Uterus (tissue), 3 donors: ENCODE measurements at regions not wholly inside any gene's neighbourhood (a gene's known extent, or its start where the extent isn't known, plus 50 kb on each side); places are given as distances from the start of the nearest gene placed in this dataset.

Experiments
- DNase-seq, 2 donors: peaks; one replicate each; pipeline ENCODE4 v3.0.0-alpha.2; 2019 to 2020
- H3K27ac ChIP-seq, 2 donors: fragments of 200-600 bp; sonication (generic); 1 replicate in 1 of 2; 2 replicates in 1 of 2; pipeline ENCODE4 v1.5.1; 2016 to 2018
- H3K27me3 ChIP-seq, 2 donors: fragments of 200-600 bp; sonication (generic); one replicate each; pipeline ENCODE4 v1.5.1; 2018 to 2019; ENCODE audit warnings: control low read depth in 1 of 2
- H3K36me3 ChIP-seq, 2 donors: fragments of 200-600 bp; sonication (generic); one replicate each; pipeline ENCODE4 v1.5.1; 2019; ENCODE audit warnings: control low read depth in 1 of 2
- H3K4me1 ChIP-seq, 2 donors: fragments of 200-600 bp; sonication (generic); one replicate each; pipeline ENCODE4 v1.5.1; 2018 to 2019; ENCODE audit warnings: control low read depth in 1 of 2
- H3K4me3 ChIP-seq, 2 donors: fragments of 200-600 bp; sonication (generic); 1 replicate in 1 of 2; 2 replicates in 1 of 2; pipeline ENCODE4 v1.5.1; 2018 to 2019; ENCODE audit warnings: mild to moderate bottlenecking in 1 of 2
- H3K9me3 ChIP-seq, 2 donors: fragments of 200-600 bp; sonication (generic); one replicate each; pipeline ENCODE4 v1.5.1; 2019; ENCODE audit warnings: control low read depth in 1 of 2
- POLR2A ChIP-seq, 2 donors: fragments of 450-650 bp; IDR thresholded peaks; one replicate each; pipeline ENCODE4 v1.6.1; 2016; ENCODE audit warnings: antibody characterized with exemption in 2 of 2, mild to moderate bottlenecking in 1 of 2, moderate library complexity in 1 of 2
- intact Hi-C: fragments of 100-400 bp; cut with DNase I; formaldehyde crosslinking; loops from one replicate; pipeline ENCODE4 v1.15.1; 2023; ENCODE audit warnings: low total_unique reads
- TF ChIP-seq, protein P1 (sequence below), 4 experiments: fragments of 200-600 bp in 2 of 4; fragments of 450-650 bp in 2 of 4; sonication (generic) in 2 of 4; IDR thresholded peaks; one replicate each; pipeline ENCODE4 v1.5.1; 2016 to 2019; ENCODE audit warnings: antibody characterized with exemption in 4 of 4, mild to moderate bottlenecking in 2 of 4, moderate library complexity in 1 of 4
- donor health status: DM: yes; HTN: yes; CAD: no.

DNA sequence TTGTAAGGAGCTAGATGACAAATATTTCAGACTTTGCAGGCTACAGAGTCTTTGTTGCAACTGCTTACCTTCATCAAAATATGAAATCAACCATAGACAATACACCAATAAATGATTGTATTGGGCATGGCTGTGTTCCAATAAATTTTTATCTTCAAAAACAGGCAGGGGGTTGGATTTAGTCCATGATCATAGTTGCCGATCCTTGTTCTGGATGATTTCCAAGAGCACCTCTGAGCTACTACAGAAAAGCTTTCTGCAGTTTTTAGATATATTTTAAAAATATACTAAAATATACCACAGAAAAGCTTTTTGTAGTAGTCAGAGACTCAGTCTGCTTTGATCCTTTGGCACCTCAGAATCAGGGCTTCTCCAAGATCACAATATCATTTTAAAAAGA lies 145.0 kb downstream of the HTR1B start:
- no peaks in the 10 kb centered on the region for H3K9me3 ChIP-seq
- H3K4me1 ChIP-seq: no peaks in the 10 kb centered on the region
- H3K36me3 ChIP-seq: no peaks in the 10 kb centered on the region
- no peaks in the 10 kb centered on the region for H3K27me3 ChIP-seq
- intact Hi-C loops: no loop called here
- H3K4me3 ChIP-seq: no peak overlapping the region
- TF ChIP-seq POLR2A (IDR thresholded peaks at IDR 0.05): no peak
- TF ChIP-seq, protein P1, sequence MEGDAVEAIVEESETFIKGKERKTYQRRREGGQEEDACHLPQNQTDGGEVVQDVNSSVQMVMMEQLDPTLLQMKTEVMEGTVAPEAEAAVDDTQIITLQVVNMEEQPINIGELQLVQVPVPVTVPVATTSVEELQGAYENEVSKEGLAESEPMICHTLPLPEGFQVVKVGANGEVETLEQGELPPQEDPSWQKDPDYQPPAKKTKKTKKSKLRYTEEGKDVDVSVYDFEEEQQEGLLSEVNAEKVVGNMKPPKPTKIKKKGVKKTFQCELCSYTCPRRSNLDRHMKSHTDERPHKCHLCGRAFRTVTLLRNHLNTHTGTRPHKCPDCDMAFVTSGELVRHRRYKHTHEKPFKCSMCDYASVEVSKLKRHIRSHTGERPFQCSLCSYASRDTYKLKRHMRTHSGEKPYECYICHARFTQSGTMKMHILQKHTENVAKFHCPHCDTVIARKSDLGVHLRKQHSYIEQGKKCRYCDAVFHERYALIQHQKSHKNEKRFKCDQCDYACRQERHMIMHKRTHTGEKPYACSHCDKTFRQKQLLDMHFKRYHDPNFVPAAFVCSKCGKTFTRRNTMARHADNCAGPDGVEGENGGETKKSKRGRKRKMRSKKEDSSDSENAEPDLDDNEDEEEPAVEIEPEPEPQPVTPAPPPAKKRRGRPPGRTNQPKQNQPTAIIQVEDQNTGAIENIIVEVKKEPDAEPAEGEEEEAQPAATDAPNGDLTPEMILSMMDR (IDR thresholded peaks at IDR 0.05): no peak
- DNase-seq: no peak
- H3K27ac ChIP-seq: no peak overlapping the region

DNA sequence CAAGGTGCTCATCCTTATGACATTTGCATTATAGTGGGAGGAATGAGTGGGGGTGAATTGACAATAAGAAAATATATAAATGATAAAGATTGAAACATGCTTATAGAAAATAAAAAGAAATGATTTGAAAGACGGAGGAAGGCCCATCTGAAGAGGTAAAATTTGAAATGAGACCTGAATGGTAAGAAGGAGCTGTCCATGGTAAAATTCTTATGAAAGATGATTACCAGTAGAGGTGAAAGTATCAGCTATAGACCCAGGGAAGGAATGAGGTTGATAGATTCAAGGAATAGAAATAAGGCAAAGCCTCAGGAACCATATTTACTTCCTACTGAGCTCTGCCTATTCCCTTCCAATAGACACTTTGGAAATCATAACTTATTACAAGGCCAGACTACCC lies 149.7 kb downstream of the HTR1B start:
- no peak for DNase-seq
- Histone ChIP-seq H3K27me3 (no peaks in the 10 kb centered on the region), H3K4me3 (no peak overlapping the region), H3K36me3 (no peaks in the 10 kb centered on the region), H3K27ac (no peak overlapping the region), H3K4me1 (no peaks in the 10 kb centered on the region), H3K9me3 (no peaks in the 10 kb centered on the region)
- intact Hi-C loops: no loop called here
- TF ChIP-seq POLR2A (IDR thresholded peaks at IDR 0.05): no peak
- TF ChIP-seq, protein P1 (IDR thresholded peaks at IDR 0.05): no peak

GRCh38 chr6:77299931-77300330 lies 163.4 kb downstream of the HTR1B start:
- no peak for DNase-seq
- intact Hi-C loops: no loop called here

DNA sequence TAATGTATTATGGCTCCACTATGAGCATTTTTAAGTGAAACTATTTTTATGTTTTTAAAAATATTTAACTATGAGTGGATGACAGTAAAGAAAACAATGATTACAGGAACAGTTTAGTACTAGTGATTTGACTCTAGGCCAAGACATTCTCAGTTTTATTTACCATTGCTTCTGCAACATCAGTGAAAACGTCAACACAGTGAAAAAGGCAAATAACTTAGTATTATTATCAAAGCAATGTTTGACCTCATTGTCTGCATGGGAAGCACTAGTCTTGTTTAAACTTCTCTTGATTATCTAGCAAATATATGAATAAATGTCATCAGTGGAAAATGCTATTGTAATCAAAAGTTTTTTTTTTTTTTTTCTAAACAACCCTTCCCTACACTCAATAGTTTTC lies 165.0 kb downstream of the HTR1B start:
- intact Hi-C loops: no loop called here
- H3K4me3 ChIP-seq: no peak overlapping the region

More at GRCh38 chr6:77299931-77300330, 163.4 kb downstream of the HTR1B start:
- no peak overlapping the region for H3K4me3 ChIP-seq
- no peaks in the 10 kb centered on the region for H3K4me1 ChIP-seq
- H3K9me3 ChIP-seq: no peaks in the 10 kb centered on the region
- no peak overlapping the region for H3K27ac ChIP-seq
- no peaks in the 10 kb centered on the region for H3K27me3 ChIP-seq
- no peak for TF ChIP-seq POLR2A (IDR thresholded peaks at IDR 0.05)
- no peaks in the 10 kb centered on the region for H3K36me3 ChIP-seq

DNA sequence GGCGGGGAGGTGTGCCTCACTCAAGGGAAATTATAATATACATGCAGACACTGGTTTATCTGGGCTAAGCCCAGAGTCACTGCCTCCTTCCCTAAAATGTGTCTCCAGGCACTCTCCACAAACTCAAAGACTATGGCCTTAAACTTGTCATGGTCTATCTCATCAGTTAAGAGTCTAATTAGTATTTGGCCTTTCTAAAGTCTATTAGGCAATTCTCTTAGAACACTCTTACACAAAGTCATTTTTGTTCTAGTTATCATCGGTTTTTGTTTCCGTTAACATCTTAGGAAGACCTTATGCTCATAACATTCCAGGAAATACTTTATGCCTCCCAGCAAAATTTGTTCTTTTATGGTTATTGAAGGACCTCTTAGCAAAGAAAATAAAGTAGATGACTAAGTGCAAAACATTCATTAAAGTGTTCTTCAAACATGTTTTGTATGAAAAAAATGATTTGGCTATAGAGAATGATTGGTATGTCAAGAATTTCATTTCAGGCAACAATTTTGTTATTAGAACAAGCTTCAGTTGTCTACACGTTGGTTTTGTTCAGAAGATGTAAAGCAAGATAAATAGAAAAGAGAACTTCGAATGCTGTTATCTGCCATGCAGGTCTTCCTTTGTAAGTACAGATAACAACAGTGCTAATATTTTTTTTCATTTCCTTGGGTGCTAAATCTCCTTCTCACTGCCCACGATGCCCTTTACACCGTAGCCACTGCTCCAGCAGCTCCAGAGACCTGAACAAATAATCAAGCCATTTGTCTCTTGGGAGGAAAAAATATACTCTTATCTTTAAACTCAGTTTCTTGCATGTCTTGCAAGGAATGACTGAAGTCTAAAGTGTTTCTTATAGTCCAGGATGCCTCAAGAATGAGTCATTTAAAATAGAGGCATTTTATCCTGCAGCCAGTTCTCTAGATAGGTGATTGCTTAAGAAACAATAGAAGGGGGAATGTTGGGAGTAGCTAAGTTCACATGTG lies 170.4 kb downstream of the HTR1B start:
- no peak for DNase-seq
- Histone ChIP-seq H3K27ac (no peak overlapping the region), H3K4me3 (no peak overlapping the region), H3K9me3 (no peaks in the 10 kb centered on the region), H3K36me3 (no peaks in the 10 kb centered on the region), H3K27me3 (no peaks in the 10 kb centered on the region), H3K4me1 (no peaks in the 10 kb centered on the region)
- no peak for TF ChIP-seq POLR2A (IDR thresholded peaks at IDR 0.05)
- TF ChIP-seq, protein P1 (IDR thresholded peaks at IDR 0.05): no peak
- intact Hi-C loops: no loop called here

More for the DNA sequence above, 165.0 kb downstream of the HTR1B start:
- Histone ChIP-seq H3K27ac (no peak overlapping the region), H3K4me1 (no peaks in the 10 kb centered on the region), H3K36me3 (no peaks in the 10 kb centered on the region), H3K27me3 (no peaks in the 10 kb centered on the region), H3K9me3 (no peaks in the 10 kb centered on the region)
- no peak for TF ChIP-seq POLR2A (IDR thresholded peaks at IDR 0.05)
- TF ChIP-seq, protein P1 (IDR thresholded peaks at IDR 0.05): no peak
- no peak for DNase-seq
